ENCODE measurements at regions not wholly inside any gene's neighbourhood (a gene's known extent, or its start where the extent isn't known, plus 50 kb on each side); places are given as distances from the start of the nearest gene placed in this dataset.

GRCh38 chr14:27211741-27212140 is 613.9 kb upstream of the NOVA1 start:
- TF ChIP-seq, protein P1, sequence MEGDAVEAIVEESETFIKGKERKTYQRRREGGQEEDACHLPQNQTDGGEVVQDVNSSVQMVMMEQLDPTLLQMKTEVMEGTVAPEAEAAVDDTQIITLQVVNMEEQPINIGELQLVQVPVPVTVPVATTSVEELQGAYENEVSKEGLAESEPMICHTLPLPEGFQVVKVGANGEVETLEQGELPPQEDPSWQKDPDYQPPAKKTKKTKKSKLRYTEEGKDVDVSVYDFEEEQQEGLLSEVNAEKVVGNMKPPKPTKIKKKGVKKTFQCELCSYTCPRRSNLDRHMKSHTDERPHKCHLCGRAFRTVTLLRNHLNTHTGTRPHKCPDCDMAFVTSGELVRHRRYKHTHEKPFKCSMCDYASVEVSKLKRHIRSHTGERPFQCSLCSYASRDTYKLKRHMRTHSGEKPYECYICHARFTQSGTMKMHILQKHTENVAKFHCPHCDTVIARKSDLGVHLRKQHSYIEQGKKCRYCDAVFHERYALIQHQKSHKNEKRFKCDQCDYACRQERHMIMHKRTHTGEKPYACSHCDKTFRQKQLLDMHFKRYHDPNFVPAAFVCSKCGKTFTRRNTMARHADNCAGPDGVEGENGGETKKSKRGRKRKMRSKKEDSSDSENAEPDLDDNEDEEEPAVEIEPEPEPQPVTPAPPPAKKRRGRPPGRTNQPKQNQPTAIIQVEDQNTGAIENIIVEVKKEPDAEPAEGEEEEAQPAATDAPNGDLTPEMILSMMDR (IDR thresholded peaks at IDR 0.05): no peak
- Mint-ChIP-seq H3K27ac (ENCODE audit: unreplicated experiment) (no peak overlapping the region), H3K4me3 (ENCODE audit: unreplicated experiment) (no peak overlapping the region), H3K36me3 (ENCODE audit: unreplicated experiment) (no peaks in the 10 kb centered on the region), H3K4me1 (ENCODE audit: unreplicated experiment) (no peaks in the 10 kb centered on the region), H3K9me3 (ENCODE audit: unreplicated experiment) (peaks cover 8% of the 10 kb centered on the region), H3K27me3 (ENCODE audit: unreplicated experiment) (peaks cover 4% of the 10 kb centered on the region)
- DNase-seq (ENCODE audit: extremely low spot score, unreplicated experiment): no peak

GRCh38 chr14:27222671-27223070 is 624.8 kb upstream of the NOVA1 start:
- TF ChIP-seq, protein P1 (IDR thresholded peaks at IDR 0.05): no peak
- Mint-ChIP-seq H3K27ac (ENCODE audit: unreplicated experiment) (no peak overlapping the region), H3K4me1 (ENCODE audit: unreplicated experiment) (no peaks in the 10 kb centered on the region), H3K27me3 (ENCODE audit: unreplicated experiment) (peaks cover 4% of the 10 kb centered on the region), H3K9me3 (ENCODE audit: unreplicated experiment) (peaks cover 23% of the 10 kb centered on the region), H3K4me3 (ENCODE audit: unreplicated experiment) (no peak overlapping the region), H3K36me3 (ENCODE audit: unreplicated experiment) (no peaks in the 10 kb centered on the region)
- no peak for DNase-seq (ENCODE audit: extremely low spot score, unreplicated experiment)

DNA sequence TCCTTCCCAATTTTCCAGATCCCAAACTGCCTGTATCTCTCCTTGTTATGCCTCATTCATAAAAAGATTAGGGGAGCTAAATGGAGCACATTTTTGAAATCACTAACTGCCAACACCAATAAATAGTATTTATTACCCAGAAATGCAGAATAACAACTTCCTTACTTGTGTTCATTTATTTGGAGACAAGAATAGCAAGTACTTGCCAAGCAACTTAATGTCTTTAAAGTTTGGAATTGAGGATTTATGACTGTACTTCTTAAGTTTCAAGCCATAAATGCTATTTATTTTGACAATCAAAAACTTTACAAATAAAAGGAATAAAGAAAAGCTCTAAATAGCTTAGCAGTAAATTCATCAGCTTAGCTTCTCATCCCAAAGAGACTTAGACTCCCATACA is 626.1 kb upstream of the NOVA1 start:
- H3K4me1 Mint-ChIP-seq (ENCODE audit: unreplicated experiment): no peaks in the 10 kb centered on the region
- DNase-seq (ENCODE audit: extremely low spot score, unreplicated experiment): no peak
- TF ChIP-seq, protein P1 (IDR thresholded peaks at IDR 0.05): no peak
- H3K4me3 Mint-ChIP-seq (ENCODE audit: unreplicated experiment): no peak overlapping the region
- peaks cover 4% of the 10 kb centered on the region for H3K27me3 Mint-ChIP-seq (ENCODE audit: unreplicated experiment)
- peaks cover 20% of the 10 kb centered on the region for H3K9me3 Mint-ChIP-seq (ENCODE audit: unreplicated experiment)
- H3K27ac Mint-ChIP-seq (ENCODE audit: unreplicated experiment): no peak overlapping the region
- H3K36me3 Mint-ChIP-seq (ENCODE audit: unreplicated experiment): no peaks in the 10 kb centered on the region

DNA sequence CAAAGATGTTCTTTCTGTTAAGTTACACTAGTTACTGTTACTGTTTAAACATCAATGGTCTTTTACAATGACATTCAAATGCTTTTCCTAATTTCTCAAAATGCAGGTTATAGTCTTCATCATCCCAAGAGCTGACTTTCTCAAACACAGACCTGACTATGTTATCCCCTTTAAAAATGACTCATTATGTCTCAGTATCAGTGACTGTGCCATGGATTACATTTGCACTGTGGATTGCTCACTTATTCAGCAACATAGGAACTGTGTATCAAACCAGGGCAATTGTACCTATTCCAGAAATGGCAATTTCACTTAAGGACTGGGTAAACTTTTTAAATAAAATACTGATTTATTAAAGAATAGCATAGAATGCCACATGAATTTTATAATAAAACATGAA is 630.2 kb upstream of the NOVA1 start:
- Mint-ChIP-seq H3K36me3 (ENCODE audit: unreplicated experiment) (no peaks in the 10 kb centered on the region), H3K27ac (ENCODE audit: unreplicated experiment) (no peak overlapping the region), H3K9me3 (ENCODE audit: unreplicated experiment) (peaks cover 8% of the 10 kb centered on the region), H3K4me3 (ENCODE audit: unreplicated experiment) (no peak overlapping the region), H3K4me1 (ENCODE audit: unreplicated experiment) (no peaks in the 10 kb centered on the region), H3K27me3 (ENCODE audit: unreplicated experiment) (peaks cover 4% of the 10 kb centered on the region)
- no peak for DNase-seq (ENCODE audit: extremely low spot score, unreplicated experiment)
- TF ChIP-seq, protein P1 (IDR thresholded peaks at IDR 0.05): no peak

DNA sequence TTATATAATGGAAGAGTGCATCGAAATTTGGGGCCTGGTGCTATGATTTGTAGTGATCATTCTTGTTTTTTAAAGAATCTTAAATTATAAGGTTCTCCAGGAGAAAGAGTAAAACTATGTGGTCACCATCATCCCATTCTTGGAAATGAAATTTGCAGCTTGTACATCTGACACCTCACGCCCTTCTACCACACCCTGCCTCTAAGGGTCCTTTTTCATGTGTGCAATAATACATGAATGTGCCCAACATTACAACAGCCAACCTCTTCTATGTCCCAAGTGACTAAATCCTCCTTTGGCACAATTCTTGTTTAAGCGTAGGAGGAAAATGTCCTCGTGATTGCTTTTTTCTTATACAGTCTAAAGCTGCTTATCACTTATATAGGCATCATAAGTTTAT is 636.5 kb upstream of the NOVA1 start:
- no peaks in the 10 kb centered on the region for H3K36me3 Mint-ChIP-seq (ENCODE audit: unreplicated experiment)
- H3K4me1 Mint-ChIP-seq (ENCODE audit: unreplicated experiment): no peaks in the 10 kb centered on the region
- TF ChIP-seq, protein P1 (IDR thresholded peaks at IDR 0.05): no peak
- no peak overlapping the region for H3K4me3 Mint-ChIP-seq (ENCODE audit: unreplicated experiment)
- no peak overlapping the region for H3K27ac Mint-ChIP-seq (ENCODE audit: unreplicated experiment)
- no peak for DNase-seq (ENCODE audit: extremely low spot score, unreplicated experiment)
- H3K27me3 Mint-ChIP-seq (ENCODE audit: unreplicated experiment): no peaks in the 10 kb centered on the region
- H3K9me3 Mint-ChIP-seq (ENCODE audit: unreplicated experiment): peaks cover 8% of the 10 kb centered on the region

All from osteocyte (in vitro differentiated cells).